ENCODE measurements at regions not wholly inside any gene's neighbourhood (a gene's known extent, or its start where the extent isn't known, plus 50 kb on each side); places are given as distances from the start of the nearest gene placed in this dataset.

DNA sequence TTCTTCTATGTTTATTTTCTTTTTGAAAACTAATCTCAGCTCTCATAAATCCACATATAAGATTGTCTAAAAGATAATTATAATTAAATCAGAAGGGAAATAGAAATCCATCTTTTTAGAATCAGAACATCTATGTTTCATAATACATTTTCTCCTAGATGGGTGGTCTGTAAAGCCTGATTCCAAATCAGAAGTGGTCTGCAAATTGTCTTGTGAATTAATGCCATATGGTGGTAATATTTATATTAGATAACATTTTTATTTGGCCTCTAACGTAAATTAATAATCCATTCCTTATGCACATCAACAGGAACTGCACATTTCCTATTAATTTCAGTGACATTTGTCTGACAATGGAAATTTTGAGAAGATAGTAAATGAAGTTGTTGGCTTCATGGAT is 52.8 kb upstream of the TBC1D5 start:
- H3K27me3 ChIP-seq = no peaks in the 10 kb centered on the region

DNA sequence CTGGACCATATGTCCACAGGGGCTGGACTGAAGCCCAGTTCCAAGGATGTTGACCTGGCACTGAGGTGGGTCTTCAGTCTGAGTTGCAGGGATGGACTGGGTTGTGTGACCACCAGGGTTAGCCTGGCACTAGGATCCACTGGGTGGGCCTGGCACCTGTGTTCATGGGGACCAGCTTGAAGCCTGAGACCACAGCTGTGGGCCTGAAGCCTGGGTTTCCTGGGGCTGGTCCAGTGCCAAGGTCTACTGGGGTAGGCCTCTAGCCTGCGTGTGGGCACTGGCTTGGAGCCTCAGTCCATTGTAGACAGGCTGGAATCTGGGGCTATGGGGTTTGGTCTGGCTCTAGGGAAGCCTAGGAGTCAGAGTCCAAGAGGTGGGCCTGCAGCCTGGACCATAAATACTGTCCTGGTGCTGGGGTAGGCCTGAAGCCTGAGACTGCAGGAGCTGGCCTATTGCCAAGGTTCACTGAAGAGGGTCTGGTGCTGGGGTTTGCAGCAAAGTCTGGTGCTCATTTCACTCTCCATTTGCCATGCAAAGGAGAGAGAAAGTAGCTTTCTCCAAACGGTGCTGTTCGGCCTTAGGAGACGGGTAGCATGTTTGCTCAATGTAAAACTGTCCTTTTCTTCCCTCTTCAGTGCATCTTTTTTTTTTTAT is 51.2 kb upstream of the TBC1D5 start:
- H3K36me3 ChIP-seq = no peaks in the 10 kb centered on the region
- H3K9me3 ChIP-seq = no peaks in the 10 kb centered on the region
- H3K27ac ChIP-seq = no peak overlapping the region
- H3K4me1 ChIP-seq = no peaks in the 10 kb centered on the region
- intact Hi-C loops (cut with DNase I) = no loop called here
- H3K27me3 ChIP-seq = no peaks in the 10 kb centered on the region
- TF ChIP-seq POLR2A (IDR thresholded peaks at IDR 0.05) = no peak
- TF ChIP-seq, protein P1, sequence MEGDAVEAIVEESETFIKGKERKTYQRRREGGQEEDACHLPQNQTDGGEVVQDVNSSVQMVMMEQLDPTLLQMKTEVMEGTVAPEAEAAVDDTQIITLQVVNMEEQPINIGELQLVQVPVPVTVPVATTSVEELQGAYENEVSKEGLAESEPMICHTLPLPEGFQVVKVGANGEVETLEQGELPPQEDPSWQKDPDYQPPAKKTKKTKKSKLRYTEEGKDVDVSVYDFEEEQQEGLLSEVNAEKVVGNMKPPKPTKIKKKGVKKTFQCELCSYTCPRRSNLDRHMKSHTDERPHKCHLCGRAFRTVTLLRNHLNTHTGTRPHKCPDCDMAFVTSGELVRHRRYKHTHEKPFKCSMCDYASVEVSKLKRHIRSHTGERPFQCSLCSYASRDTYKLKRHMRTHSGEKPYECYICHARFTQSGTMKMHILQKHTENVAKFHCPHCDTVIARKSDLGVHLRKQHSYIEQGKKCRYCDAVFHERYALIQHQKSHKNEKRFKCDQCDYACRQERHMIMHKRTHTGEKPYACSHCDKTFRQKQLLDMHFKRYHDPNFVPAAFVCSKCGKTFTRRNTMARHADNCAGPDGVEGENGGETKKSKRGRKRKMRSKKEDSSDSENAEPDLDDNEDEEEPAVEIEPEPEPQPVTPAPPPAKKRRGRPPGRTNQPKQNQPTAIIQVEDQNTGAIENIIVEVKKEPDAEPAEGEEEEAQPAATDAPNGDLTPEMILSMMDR (IDR thresholded peaks at IDR 0.05) = no peak
- no peak for DNase-seq
- 77 to 83% methylated on average over 3 of the region's 4 CpGs for WGBS, 2 donors
- no peak overlapping the region for H3K4me3 ChIP-seq (replicated peaks in 1 of 3)

More for the DNA sequence above, 52.8 kb upstream of the TBC1D5 start:
- Histone ChIP-seq H3K4me3 (replicated peaks in 1 of 3) (no peak overlapping the region), H3K4me1 (no peaks in the 10 kb centered on the region), H3K9me3 (no peaks in the 10 kb centered on the region), H3K36me3 (no peaks in the 10 kb centered on the region), H3K27ac (no peak overlapping the region)
- intact Hi-C loops (cut with DNase I) = no loop called here
- no peak for TF ChIP-seq POLR2A (IDR thresholded peaks at IDR 0.05)
- TF ChIP-seq, protein P1 (IDR thresholded peaks at IDR 0.05) = no peak
- no peak for DNase-seq
- WGBS, 2 donors = 84 to 87% methylated on average over 1 of the region's 1 CpG
